Fibroblast of lung (primary cell): ENCODE measurements at regions not wholly inside any gene's neighbourhood (a gene's known extent, or its start where the extent isn't known, plus 50 kb on each side); places are given as distances from the start of the nearest gene placed in this dataset.

Source experiments
- DNase-seq, 2 donors: peaks; one replicate each; pipeline versions ENCODE4 v3.0.0 to v3.0.0-alpha.2; 2010; ENCODE audit warnings: low read depth in 2 of 2
- H2AFZ ChIP-seq: 2 replicates; pipeline ENCODE4 v1.5.1; 2012; ENCODE audit warnings: low read length, control low read depth, inconsistent platforms
- H3K27ac ChIP-seq: 2 replicates; pipeline ENCODE4 v1.5.1; 2011; ENCODE audit warnings: low read length, control low read depth; ENCODE audit not compliant: insufficient read depth
- H3K27me3 ChIP-seq: 2 replicates; pipeline ENCODE4 v1.5.1; 2011; ENCODE audit warnings: mild to moderate bottlenecking, low read length; ENCODE audit not compliant: control insufficient read depth, insufficient read depth
- H3K36me3 ChIP-seq: 2 replicates; pipeline ENCODE4 v1.5.1; 2011; ENCODE audit warnings: low read length; ENCODE audit not compliant: control insufficient read depth, insufficient read depth
- H3K4me1 ChIP-seq: 2 replicates; pipeline ENCODE4 v1.5.1; 2011; ENCODE audit warnings: low read length; ENCODE audit not compliant: control insufficient read depth, insufficient read depth; ENCODE audit errors: extremely low read depth
- H3K4me2 ChIP-seq: 2 replicates; pipeline ENCODE4 v1.5.1; 2011; ENCODE audit warnings: low read length, control low read depth; ENCODE audit not compliant: insufficient read depth; ENCODE audit errors: extremely low read depth
- H3K4me3 ChIP-seq, 4 experiments: fragments of 200-600 bp in 1 of 4; sonication (generic) in 1 of 4; replicated peaks in 1 of 4; 2 replicates each; pipeline ENCODE4 v1.5.1; 2011 to 2016; ENCODE audit warnings: low read length in 4 of 4, low read depth in 3 of 4, mild to moderate bottlenecking in 3 of 4, control low read depth in 2 of 4, inconsistent platforms in 1 of 4, mixed read lengths in 1 of 4; ENCODE audit not compliant: insufficient read depth in 1 of 4; ENCODE audit errors: control extremely low read depth in 1 of 4
- H3K79me2 ChIP-seq: 2 replicates; pipeline ENCODE4 v1.5.1; 2012; ENCODE audit warnings: mild to moderate bottlenecking, low read length, inconsistent platforms; ENCODE audit not compliant: control insufficient read depth, insufficient read depth
- H3K9ac ChIP-seq: 2 replicates; pipeline ENCODE4 v1.5.1; 2011; ENCODE audit warnings: mild to moderate bottlenecking, low read length, control low read depth; ENCODE audit not compliant: insufficient read depth
- H3K9me3 ChIP-seq: 2 replicates; pipeline ENCODE4 v1.5.1; 2012; ENCODE audit warnings: low read depth, low read length; ENCODE audit not compliant: control insufficient read depth, insufficient read depth
- H4K20me1 ChIP-seq: 2 replicates; pipeline ENCODE4 v1.5.1; 2011; ENCODE audit warnings: low read length; ENCODE audit not compliant: control insufficient read depth, insufficient read depth; ENCODE audit errors: extremely low read depth
- CTCF ChIP-seq, 2 donors: IDR thresholded peaks in 1 of 2; conservative IDR thresholded peaks in 1 of 2; 1 replicate in 1 of 2; 2 replicates in 1 of 2; pipeline ENCODE4 v1.5.1; 2011 to 2012; ENCODE audit warnings: low read length in 2 of 2, control low read depth in 1 of 2, inconsistent platforms in 1 of 2, low read depth in 1 of 2, mild to moderate bottlenecking in 1 of 2
- EZH2 ChIP-seq: IDR thresholded peaks from 2 replicates; pipeline ENCODE4 v1.5.1; 2012; ENCODE audit warnings: low read length, control low read depth, mild to moderate bottlenecking; ENCODE audit errors: missing control alignments

GRCh38 chr5:82408033-82408432 is 129.9 kb upstream of the RPS23 start:
- no peaks in the 10 kb centered on the region for H3K9me3 ChIP-seq
- H3K4me3 ChIP-seq: no peak overlapping the region
- H3K27ac ChIP-seq: no peak overlapping the region
- no peak overlapping the region for H3K9ac ChIP-seq
- H3K4me2 ChIP-seq: no peak overlapping the region
- no peak for TF ChIP-seq CTCF (conservative IDR thresholded peaks at IDR 0.05 in 1 of 2, IDR thresholded peaks at IDR 0.05 in 1 of 2; ENCODE audit: low read depth in 1 of 2, low read length in 2 of 2)
- H3K4me1 ChIP-seq: peaks cover 6% of the 10 kb centered on the region
- no peaks in the 10 kb centered on the region for H4K20me1 ChIP-seq
- no peak for DNase-seq
- H3K36me3 ChIP-seq: no peaks in the 10 kb centered on the region
- H3K27me3 ChIP-seq: no peaks in the 10 kb centered on the region
- H2AFZ ChIP-seq: no peak overlapping the region
- no peaks in the 10 kb centered on the region for H3K79me2 ChIP-seq

GRCh38 chr5:82406205-82406773 is 128.1 kb upstream of the RPS23 start:
- DNase-seq: peak; percentile 93 to 96
- no peaks in the 10 kb centered on the region for H3K27me3 ChIP-seq
- no peak overlapping the region for H3K27ac ChIP-seq
- TF ChIP-seq EZH2 (no peak), CTCF (conservative IDR thresholded peaks at IDR 0.05 in 1 of 2, IDR thresholded peaks at IDR 0.05 in 1 of 2; ENCODE audit: low read depth in 1 of 2, low read length in 2 of 2) (no peak)
- H3K4me3 ChIP-seq: peak overlapping the region in 1 of 4 experiments; percentile 19
- no peaks in the 10 kb centered on the region for H3K9me3 ChIP-seq
- no peaks in the 10 kb centered on the region for H3K36me3 ChIP-seq
- H2AFZ ChIP-seq: no peak overlapping the region
- peaks cover 6% of the 10 kb centered on the region for H3K4me1 ChIP-seq
- H3K4me2 ChIP-seq: no peak overlapping the region
- no peaks in the 10 kb centered on the region for H3K79me2 ChIP-seq
- H3K9ac ChIP-seq: no peak overlapping the region
- no peaks in the 10 kb centered on the region for H4K20me1 ChIP-seq

GRCh38 chr5:82405618-82406204 is 127.6 kb upstream of the RPS23 start:
- H3K4me2 ChIP-seq: peak overlapping the region; percentile 30
- no peaks in the 10 kb centered on the region for H3K36me3 ChIP-seq
- no peak overlapping the region for H2AFZ ChIP-seq
- H3K79me2 ChIP-seq: no peaks in the 10 kb centered on the region
- peak; percentile 100 for DNase-seq
- peak overlapping the region in 1 of 4 experiments; percentile 19 for H3K4me3 ChIP-seq
- peak overlapping the region; percentile 37 for H3K27ac ChIP-seq
- H3K4me1 ChIP-seq: peaks cover 6% of the 10 kb centered on the region
- H3K27me3 ChIP-seq: no peaks in the 10 kb centered on the region
- H3K9me3 ChIP-seq: no peaks in the 10 kb centered on the region
- H3K9ac ChIP-seq: no peak overlapping the region
- H4K20me1 ChIP-seq: no peaks in the 10 kb centered on the region
- TF ChIP-seq EZH2 (no peak), CTCF (conservative IDR thresholded peaks at IDR 0.05 in 1 of 2, IDR thresholded peaks at IDR 0.05 in 1 of 2; ENCODE audit: low read depth in 1 of 2, low read length in 2 of 2) (no peak)
